Activated CD4-positive, CD25-positive, alpha-beta regulatory T cell (primary cell): ENCODE measurements at regions not wholly inside any gene's neighbourhood (a gene's known extent, or its start where the extent isn't known, plus 50 kb on each side); places are given as distances from the start of the nearest gene placed in this dataset.
"Not testable (repeated sequence)": the region's sequence is repeated elsewhere in the genome, so short reads cannot be mapped to it uniquely, and the experiment has no call there.

Source experiments
- DNase-seq, 4 experiments: peaks; one replicate each; lab custom pipeline; 2025; lab: John Stamatoyannopoulos, UW

DNA sequence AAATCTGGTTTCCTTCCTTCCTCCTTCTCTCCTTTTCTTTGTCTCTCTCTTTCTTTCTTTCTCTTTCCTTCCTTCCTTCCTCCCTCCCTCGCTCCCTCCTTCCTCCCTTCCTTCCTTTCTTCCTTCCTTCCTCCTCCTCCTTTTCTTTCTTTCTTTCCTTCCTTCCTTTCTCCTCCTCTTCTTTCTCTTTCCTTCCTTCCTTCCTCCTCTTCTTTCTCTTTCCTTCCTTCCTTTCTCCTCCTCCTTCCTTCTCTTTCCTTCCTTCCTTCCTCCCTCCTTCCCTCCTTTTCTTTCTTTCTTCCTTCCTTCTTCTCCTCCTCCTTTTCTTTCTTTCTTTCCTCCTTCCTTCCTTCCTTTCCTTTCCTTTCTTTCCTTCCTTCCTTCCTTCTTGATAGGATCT lies 61.2 kb downstream of the VIP start:
- DNase-seq: no peak

DNA sequence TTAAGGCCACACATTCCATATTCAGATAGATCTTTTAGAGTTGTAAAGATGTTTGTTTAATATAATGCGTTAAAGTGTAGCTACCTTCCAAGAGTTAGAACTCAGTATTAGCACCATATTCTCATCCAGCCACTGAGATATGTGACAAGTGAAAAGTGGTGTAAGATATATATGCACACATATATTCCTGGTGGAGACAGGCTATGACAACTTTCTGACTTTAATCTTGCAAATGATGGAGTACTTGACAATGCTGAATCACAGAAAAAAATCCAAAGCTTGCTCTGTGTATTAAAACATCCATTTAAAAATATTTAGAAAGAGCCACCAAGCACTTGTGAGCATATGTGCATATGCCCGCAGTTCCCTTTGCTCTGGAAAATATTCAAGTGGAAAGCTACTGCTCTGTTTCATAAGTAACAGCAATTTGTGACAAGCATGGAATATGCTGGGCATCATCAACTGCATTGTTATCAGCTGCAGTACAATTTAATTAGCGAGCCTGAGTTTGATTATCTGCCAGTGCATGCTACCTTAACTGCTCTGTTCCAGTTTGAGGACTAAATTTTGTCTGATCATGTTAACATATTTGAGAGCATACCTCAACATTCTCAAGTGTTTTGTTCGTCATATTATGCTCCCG lies 64.8 kb downstream of the VIP start:
- no peak for DNase-seq

- no peak for DNase-seq
These were observed 65.5 kb downstream of the VIP start for GRCh38 chr6:152816055-152816454.

DNA sequence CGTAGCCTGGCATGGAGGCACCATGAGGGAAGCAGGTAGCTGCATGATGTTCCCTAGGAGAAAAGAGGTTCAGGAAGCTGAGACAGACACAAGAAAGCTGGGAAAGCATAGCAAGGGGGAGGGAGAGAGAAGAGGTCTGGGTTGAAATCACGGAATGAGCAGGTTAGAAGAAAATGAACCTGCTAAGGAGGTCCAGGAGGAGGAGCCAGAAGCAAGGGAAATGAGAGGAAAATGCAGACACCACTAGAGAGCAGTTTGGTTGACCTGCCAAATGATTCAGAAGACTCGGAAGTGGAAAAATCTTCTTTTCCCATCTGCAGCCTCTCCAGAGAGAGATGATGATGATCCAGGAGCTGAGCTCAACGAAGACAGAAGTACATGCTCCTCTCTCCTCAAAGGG lies 70.9 kb downstream of the VIP start:
- DNase-seq: no peak

DNA sequence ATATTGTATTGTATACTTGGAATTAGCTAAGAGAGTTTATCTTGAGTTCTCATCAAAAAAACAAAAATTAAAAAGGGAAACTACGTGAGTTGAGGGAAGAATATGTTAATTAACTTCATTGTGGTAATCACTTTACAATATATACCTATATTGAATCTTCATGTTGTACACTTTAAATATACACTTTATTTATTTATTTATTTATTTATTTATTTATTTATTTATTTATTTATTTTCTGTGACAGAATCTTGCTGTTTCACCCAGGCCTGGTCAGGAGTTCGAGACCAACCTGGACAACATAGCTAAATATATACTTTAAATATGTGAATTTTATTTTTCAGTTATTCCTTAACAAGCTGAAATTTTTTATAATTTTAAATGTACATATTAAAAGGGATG lies 74.1 kb downstream of the VIP start:
- no peak for DNase-seq

DNA sequence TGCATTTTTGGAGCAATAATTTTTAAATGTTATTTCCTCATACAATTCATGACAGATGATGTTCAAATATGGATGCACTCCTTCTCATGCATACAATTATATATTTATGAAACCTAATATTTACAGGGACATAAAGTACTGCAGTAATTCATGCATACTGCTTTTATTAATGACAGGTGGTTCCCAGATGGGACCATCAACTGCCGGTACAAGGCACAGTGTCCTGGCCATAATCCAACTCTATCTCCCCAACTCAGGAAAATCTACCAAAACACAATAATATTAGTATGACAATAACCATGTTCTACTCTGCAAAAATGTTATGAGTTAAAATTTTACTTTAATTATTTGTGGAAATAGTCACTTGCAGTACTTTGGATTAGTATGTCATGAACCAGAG lies 77.8 kb downstream of the VIP start:
- DNase-seq: no peak

DNA sequence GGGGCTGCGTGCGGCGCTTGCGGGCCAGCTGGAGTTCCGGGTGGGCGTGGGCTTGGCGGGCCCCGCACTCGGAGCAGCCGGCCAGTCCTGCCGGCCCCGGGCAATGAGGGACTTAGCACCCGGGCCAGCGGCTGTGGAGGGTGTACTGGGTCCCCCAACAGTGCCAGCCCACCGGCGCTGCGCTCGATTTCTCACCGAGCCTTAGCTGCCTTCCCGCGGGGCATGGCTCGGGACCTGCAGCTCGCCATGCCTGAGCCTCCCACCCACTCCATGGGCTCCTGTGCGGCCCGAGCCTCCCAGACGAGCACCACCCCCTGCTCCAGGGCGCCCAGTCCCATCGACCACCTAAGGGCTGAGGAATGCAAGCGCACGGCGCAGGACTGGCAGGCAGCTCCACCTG lies 83.8 kb downstream of the VIP start:
- not testable (repeated sequence) for DNase-seq

GRCh38 chr6:152836523-152836922 lies 85.9 kb downstream of the VIP start:
- no peak for DNase-seq

DNA sequence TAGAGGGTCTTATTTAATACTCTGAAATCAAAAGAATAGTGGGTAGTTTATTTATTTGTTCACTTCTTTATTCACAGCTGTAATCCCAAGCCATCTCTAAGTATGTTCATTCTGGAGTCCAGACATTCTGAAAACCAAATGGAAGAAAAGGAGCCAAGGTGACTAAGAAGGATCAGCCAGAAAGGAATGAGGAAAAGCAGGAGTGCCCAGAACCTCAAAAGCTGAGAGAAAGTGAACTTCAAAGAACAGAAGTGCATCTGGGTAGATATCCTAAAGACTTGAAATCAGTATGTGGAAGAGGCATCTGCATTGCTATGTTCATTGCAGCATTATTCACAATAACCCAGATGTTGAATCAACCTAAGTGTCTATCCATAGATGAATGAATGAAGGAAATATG lies 94.8 kb downstream of the VIP start:
- no peak for DNase-seq

DNA sequence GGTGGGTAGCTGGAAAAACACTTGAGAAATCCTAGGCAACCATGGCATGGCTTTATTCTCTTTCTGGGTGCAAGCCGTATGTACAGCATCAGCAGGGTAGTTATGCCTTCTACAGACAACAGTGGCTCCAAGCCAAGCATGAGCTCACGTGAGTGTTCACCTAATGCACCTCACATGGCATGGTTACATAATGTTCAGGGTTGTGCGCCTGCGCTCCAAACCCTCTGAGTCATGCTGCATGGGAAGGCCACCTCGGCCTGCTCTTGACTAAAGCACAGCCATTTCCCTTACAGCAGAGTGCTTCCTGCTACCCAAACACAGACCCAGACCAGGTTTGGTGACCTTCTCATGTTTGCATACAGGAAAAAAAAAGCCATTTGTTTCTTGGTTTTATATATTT lies 96.2 kb downstream of the VIP start:
- no peak for DNase-seq

- no peak for DNase-seq
These were observed 98.3 kb downstream of the VIP start for GRCh38 chr6:152848919-152849318.

GRCh38 chr6:152854086-152854795 lies 103.6 kb downstream of the VIP start:
- no peak for DNase-seq

- no peak for DNase-seq
These were observed 107.5 kb downstream of the VIP start for GRCh38 chr6:152858141-152858540.

DNA sequence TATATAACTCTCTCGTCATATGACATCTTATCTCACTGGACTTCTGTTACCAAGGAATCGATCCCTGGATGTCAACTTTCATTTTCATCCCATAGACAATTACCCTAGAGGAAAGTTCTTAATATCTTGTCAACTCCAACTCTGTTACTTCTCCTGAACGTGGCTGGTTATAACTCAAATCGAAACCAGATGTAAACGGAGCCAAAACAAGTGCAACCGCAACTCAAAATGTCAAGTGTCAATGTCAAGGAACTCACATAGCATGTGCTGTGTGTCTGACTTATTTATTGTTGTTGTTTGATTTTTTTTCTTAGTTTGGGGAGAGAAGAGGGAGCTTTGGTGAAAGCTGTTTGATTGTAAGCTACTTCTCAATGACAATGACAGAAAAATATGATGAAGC lies 108.6 kb downstream of the VIP start:
- no peak for DNase-seq

DNA sequence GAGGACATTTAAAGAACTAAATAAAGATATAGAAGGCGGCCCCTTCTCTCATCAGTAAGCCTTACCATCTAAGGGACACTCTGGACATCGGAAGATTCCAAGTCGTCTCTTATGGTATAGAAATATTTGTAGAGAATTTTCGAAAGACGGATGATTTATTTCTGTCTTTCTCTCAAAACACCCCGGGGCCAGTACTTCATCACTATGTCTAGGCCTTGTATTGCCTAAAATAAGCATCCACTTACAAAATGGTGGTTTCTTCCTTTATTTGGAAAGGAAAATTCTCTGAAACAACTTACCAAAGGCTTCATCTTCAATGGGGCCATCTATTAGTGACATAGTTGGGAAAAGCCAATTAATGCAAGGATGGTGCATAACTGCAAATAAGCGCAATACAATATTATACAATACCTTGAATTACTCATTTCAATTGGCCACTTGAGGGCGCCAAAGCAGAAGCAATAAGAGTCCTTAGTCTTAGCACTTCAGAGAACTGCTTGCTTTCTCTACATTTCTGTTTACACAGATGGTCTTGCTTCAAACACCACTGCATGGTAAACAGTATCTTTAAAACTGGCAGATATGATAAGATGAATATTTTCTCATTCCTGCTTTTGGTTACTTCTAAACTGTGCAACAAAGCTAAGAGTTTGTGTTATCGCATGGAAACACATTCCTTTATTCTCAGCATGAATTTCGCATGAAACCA lies 113.2 kb downstream of the VIP start:
- peak; percentile 14 to 33 (median 26) for DNase-seq

GRCh38 chr6:152874267-152874666 lies 108.6 kb downstream of the FBXO5 start:
- no peak for DNase-seq

- no peak for DNase-seq
These were observed 107.8 kb downstream of the FBXO5 start for GRCh38 chr6:152874846-152875568.

DNA sequence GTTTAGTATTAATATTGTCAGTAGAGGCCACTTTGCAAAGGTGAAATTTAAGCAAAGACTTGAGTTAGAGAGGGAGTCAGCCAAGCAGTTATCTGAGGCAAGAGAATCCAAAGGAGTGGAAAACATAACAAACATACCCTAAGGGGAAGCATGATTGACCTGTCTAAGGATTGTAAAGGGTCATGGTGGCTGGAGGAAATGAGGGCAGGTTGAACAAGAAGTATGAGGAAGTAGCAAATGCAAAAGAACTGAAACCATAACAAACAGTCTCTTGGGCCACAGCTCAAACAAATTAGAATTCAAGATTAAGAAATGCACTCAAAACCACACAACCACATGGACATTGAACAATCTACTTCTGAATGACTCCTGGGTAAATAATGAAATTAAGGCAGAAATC lies 103.2 kb downstream of the FBXO5 start:
- no peak for DNase-seq

- no peak for DNase-seq
These were observed 89.7 kb downstream of the FBXO5 start for GRCh38 chr6:152893187-152893586.

DNA sequence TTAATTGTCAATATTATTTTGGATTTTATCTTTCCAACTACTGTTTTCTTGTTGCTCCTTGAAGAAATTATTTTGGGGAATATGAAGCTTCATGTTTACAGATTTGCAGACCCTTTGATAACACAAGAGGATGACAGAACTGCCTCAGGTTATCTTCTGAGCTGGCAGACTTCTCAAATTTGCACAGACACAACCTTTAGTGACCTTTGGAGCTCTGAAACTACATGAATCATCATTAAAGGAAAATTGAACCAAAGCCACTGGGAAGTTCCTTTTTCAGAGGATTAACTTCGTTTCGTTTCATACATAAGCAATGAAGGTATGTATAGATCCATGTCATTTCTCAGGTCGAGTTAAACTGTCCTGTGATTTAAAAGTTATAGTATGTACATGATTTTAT lies 85.9 kb downstream of the FBXO5 start:
- DNase-seq: no peak

GRCh38 chr6:152897807-152898399 lies 84.9 kb downstream of the FBXO5 start:
- peak; percentile 10 to 59 (median 33) for DNase-seq

DNA sequence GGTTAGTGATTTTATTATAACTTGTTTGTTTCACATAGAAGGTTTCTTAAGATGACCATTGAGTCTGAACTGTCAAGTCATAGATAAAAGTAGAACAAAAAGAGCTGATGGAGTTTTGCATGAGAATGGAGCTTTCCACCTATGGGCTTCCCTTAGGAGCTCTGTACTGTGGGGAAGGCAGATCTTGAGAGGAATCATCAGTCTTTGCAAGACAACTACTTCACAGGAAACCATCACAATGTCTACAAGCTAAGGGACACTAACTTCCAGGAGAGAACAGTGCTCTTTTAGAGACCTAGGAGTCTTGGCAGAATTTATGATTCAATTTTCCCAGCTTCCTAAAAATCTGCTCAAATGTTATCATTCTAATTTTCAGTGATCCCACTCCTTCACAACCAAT lies 78.2 kb downstream of the FBXO5 start:
- DNase-seq: no peak
